ENCODE measurements at regions not wholly inside any gene's neighbourhood (a gene's known extent, or its start where the extent isn't known, plus 50 kb on each side); places are given as distances from the start of the nearest gene placed in this dataset.

- no peak overlapping the region for H3K4me3 Mint-ChIP-seq (ENCODE audit: unreplicated experiment)
- H3K9me3 Mint-ChIP-seq (ENCODE audit: low read depth), result no peaks in the 10 kb centered on the region
- no peaks in the 10 kb centered on the region for H3K36me3 Mint-ChIP-seq (ENCODE audit: low read depth)
- peaks cover 19% of the 10 kb centered on the region for H3K27me3 Mint-ChIP-seq (ENCODE audit: low read depth)
- H3K4me1 Mint-ChIP-seq (ENCODE audit: low read depth), result peaks cover 20% of the 10 kb centered on the region
- no peak for DNase-seq (ENCODE audit: low spot score)
- no peak for TF ChIP-seq CTCF (IDR thresholded peaks at IDR 0.05)
- peak overlapping the region; percentile 9 for H3K27ac Mint-ChIP-seq (ENCODE audit: unreplicated experiment)
Measured at GRCh38 chr18:22337833-22338232, 79.9 kb downstream of the CTAGE1 start.

GRCh38 chr18:22337306-22337705 is 80.4 kb downstream of the CTAGE1 start:
- Mint-ChIP-seq H3K27me3 (ENCODE audit: low read depth) (peaks cover 21% of the 10 kb centered on the region), H3K36me3 (ENCODE audit: low read depth) (no peaks in the 10 kb centered on the region), H3K27ac (ENCODE audit: unreplicated experiment) (no peak overlapping the region), H3K9me3 (ENCODE audit: low read depth) (no peaks in the 10 kb centered on the region), H3K4me3 (ENCODE audit: unreplicated experiment) (no peak overlapping the region), H3K4me1 (ENCODE audit: low read depth) (peaks cover 20% of the 10 kb centered on the region)
- DNase-seq (ENCODE audit: low spot score), result no peak
- no peak for TF ChIP-seq CTCF (IDR thresholded peaks at IDR 0.05)

- no peak for DNase-seq (ENCODE audit: low spot score)
- H3K4me1 Mint-ChIP-seq (ENCODE audit: low read depth), result peaks cover 20% of the 10 kb centered on the region
- no peak overlapping the region for H3K27ac Mint-ChIP-seq (ENCODE audit: unreplicated experiment)
- H3K36me3 Mint-ChIP-seq (ENCODE audit: low read depth), result no peaks in the 10 kb centered on the region
- TF ChIP-seq CTCF (IDR thresholded peaks at IDR 0.05), result no peak
- H3K4me3 Mint-ChIP-seq (ENCODE audit: unreplicated experiment), result no peak overlapping the region
- no peaks in the 10 kb centered on the region for H3K9me3 Mint-ChIP-seq (ENCODE audit: low read depth)
- H3K27me3 Mint-ChIP-seq (ENCODE audit: low read depth), result peaks cover 28% of the 10 kb centered on the region
Measured at GRCh38 chr18:22336406-22336805, 81.3 kb downstream of the CTAGE1 start.

GRCh38 chr18:22335731-22336198 is 82.0 kb downstream of the CTAGE1 start:
- Mint-ChIP-seq H3K4me1 (ENCODE audit: low read depth) (peaks cover 20% of the 10 kb centered on the region), H3K9me3 (ENCODE audit: low read depth) (no peaks in the 10 kb centered on the region), H3K27ac (ENCODE audit: unreplicated experiment) (no peak overlapping the region)

GRCh38 chr18:22334567-22334966 is 83.1 kb downstream of the CTAGE1 start:
- Mint-ChIP-seq H3K36me3 (ENCODE audit: low read depth) (no peaks in the 10 kb centered on the region), H3K4me1 (ENCODE audit: low read depth) (peaks cover 20% of the 10 kb centered on the region), H3K4me3 (ENCODE audit: unreplicated experiment) (no peak overlapping the region), H3K9me3 (ENCODE audit: low read depth) (no peaks in the 10 kb centered on the region), H3K27me3 (ENCODE audit: low read depth) (peaks cover 39% of the 10 kb centered on the region), H3K27ac (ENCODE audit: unreplicated experiment) (no peak overlapping the region)
- no peak for DNase-seq (ENCODE audit: low spot score)
- TF ChIP-seq CTCF (IDR thresholded peaks at IDR 0.05), result no peak

More at GRCh38 chr18:22335731-22336198, 82.0 kb downstream of the CTAGE1 start:
- no peak for DNase-seq (ENCODE audit: low spot score)
- no peak for TF ChIP-seq CTCF (IDR thresholded peaks at IDR 0.05)
- Mint-ChIP-seq H3K36me3 (ENCODE audit: low read depth) (no peaks in the 10 kb centered on the region), H3K27me3 (ENCODE audit: low read depth) (peaks cover 31% of the 10 kb centered on the region), H3K4me3 (ENCODE audit: unreplicated experiment) (no peak overlapping the region)
